GM12878 (cell line): ENCODE measurements at regions not wholly inside any gene's neighbourhood (a gene's known extent, or its start where the extent isn't known, plus 50 kb on each side); places are given as distances from the start of the nearest gene placed in this dataset.
"Not testable (repeated sequence)": the region's sequence is repeated elsewhere in the genome, so short reads cannot be mapped to it uniquely, and the experiment has no call there.

Source experiments
- ATAC-seq: fragments of 200-7000 bp; cut with Tn5 transposase; 3 replicates; pipeline ENCODE4 v1.9.1; 2020; ENCODE audit warnings: mild to moderate bottlenecking, moderate library complexity
- BruUV-seq: library from RNA; stranded (reverse); fragments of 400-500 nt; replicated peaks from 2 replicates; lab custom pipeline; 2021; lab: Mats Ljungman, UMichigan
- CTCF ChIA-PET: fragments of 300-600 bp; sonication (Branson Sonifier 250); formaldehyde crosslinking; extraction: SDS; loops from one replicate; lab custom pipeline; 2021; ENCODE audit warnings: inconsistent platforms; lab: Yijun Ruan, JAX
- POLR2A ChIA-PET: fragments of 350-600 bp; formaldehyde crosslinking; extraction: SDS; loops from one replicate; lab custom pipeline; 2021; ENCODE audit warnings: inconsistent platforms; lab: Charles Lee
- RAD21 ChIA-PET: fragments of 300-600 bp; sonication (Branson Sonifier 250); formaldehyde crosslinking; loops from one replicate; lab custom pipeline; 2023; ENCODE audit warnings: antibody characterized with exemption; ENCODE audit not compliant: unreplicated experiment; lab: Charles Lee
- SMC1A ChIA-PET: fragments of 300-600 bp; sonication (Branson Sonifier 250); formaldehyde crosslinking; loops from one replicate; lab custom pipeline; 2023; ENCODE audit not compliant: unreplicated experiment, uncharacterized antibody; lab: Charles Lee
- DNase-seq: peaks from one replicate; pipeline ENCODE4 v3.0.0-alpha.2; 2011; ENCODE audit warnings: low read depth, low spot score
- FAIRE-seq: peaks from 3 replicates; lab custom pipeline; 2011; peaks lifted over from hg19 to GRCh38; lab: Jason Lieb, UNC
- H2AFZ ChIP-seq: 2 replicates; pipeline ENCODE4 v1.6.0; 2011; ENCODE audit warnings: low read depth, low read length, control low read depth; ENCODE audit not compliant: control insufficient read depth
- H3K27ac ChIP-seq: 2 replicates; pipeline ENCODE4 v1.5.1; 2011; ENCODE audit warnings: control low read depth; ENCODE audit not compliant: control insufficient read depth, insufficient read depth
- H3K27me3 ChIP-seq, 2 experiments: replicated peaks in 1 of 2; 2 replicates each; pipeline versions ENCODE4 v1.6.0 to v1.6.1; 2011; ENCODE audit warnings: low read length in 1 of 2; ENCODE audit not compliant: control insufficient read depth in 2 of 2, insufficient read depth in 2 of 2
- H3K36me3 ChIP-seq, 2 experiments: 2 replicates each; pipeline ENCODE4 v1.5.1; 2011; ENCODE audit warnings: low read length in 1 of 2; ENCODE audit not compliant: control insufficient read depth in 2 of 2, insufficient read depth in 2 of 2
- H3K4me1 ChIP-seq: 2 replicates; pipeline ENCODE4 v1.6.1; 2011; ENCODE audit warnings: mild to moderate bottlenecking, low read length, moderate library complexity, mixed read lengths; ENCODE audit not compliant: control insufficient read depth, insufficient read depth
- H3K4me2 ChIP-seq: 2 replicates; pipeline ENCODE4 v1.6.0; 2011; ENCODE audit warnings: control low read depth; ENCODE audit not compliant: control insufficient read depth, insufficient read depth
- H3K4me3 ChIP-seq: fragments of 200-600 bp; sonication (generic); 2 replicates; pipeline ENCODE4 v1.5.1; 2016
- H3K79me2 ChIP-seq: 2 replicates; pipeline ENCODE4 v1.6.0; 2011; ENCODE audit warnings: low read length; ENCODE audit not compliant: control insufficient read depth, insufficient read depth
- H3K9ac ChIP-seq: 2 replicates; pipeline ENCODE4 v1.8.0; 2011; ENCODE audit warnings: low read length, control low read depth, mixed read lengths; ENCODE audit not compliant: control insufficient read depth, insufficient read depth
- H3K9me3 ChIP-seq: replicated peaks from 3 replicates; pipeline ENCODE4 v1.5.1; 2011; ENCODE audit warnings: mild to moderate bottlenecking, low read length; ENCODE audit not compliant: control insufficient read depth, insufficient read depth
- H4K20me1 ChIP-seq: 2 replicates; pipeline ENCODE4 v1.6.0; 2011; ENCODE audit not compliant: control insufficient read depth, insufficient read depth
- CBFB ChIP-seq: IDR thresholded peaks from 2 replicates; pipeline ENCODE4 v1.6.1; 2016; ENCODE audit warnings: antibody characterized with exemption, low read depth
- CEBPB ChIP-seq, 2 experiments: fragments of 150-350 bp in 1 of 2; IDR thresholded peaks; 2 replicates each; pipeline ENCODE4 v1.6.1; 2012 to 2014; ENCODE audit warnings: low read depth in 2 of 2, low read length in 2 of 2, borderline replicate concordance in 1 of 2, inconsistent platforms in 1 of 2
- TCF12 ChIP-seq: IDR thresholded peaks from 2 replicates; pipeline ENCODE4 v1.6.1; 2011; ENCODE audit warnings: low read depth, mild to moderate bottlenecking, low read length
- ZSCAN29 ChIP-seq: fragments of 450-650 bp; IDR thresholded peaks from 2 replicates; pipeline ENCODE4 v1.6.1; 2017; ENCODE audit warnings: mild to moderate bottlenecking, moderate library complexity
- WGBS: methylation state at CpG from one replicate; pipeline ENCODE4 v1.1.6; 2016; ENCODE audit warnings: low lambda C conversion rate; ENCODE audit not compliant: insufficient replicate concordance, insufficient coverage; ENCODE audit errors: missing lambda C conversion rate; 5-methylcytosine and 5-hydroxymethylcytosine counted together
- in situ Hi-C: fragments of 300-500 bp; cut with MboI; formaldehyde crosslinking; loops from 9 replicates; pipeline ENCODE4 v1.14.3; 2018; ENCODE audit warnings: mixed read lengths
- intact Hi-C: fragments of 100-400 bp; cut with micrococcal nuclease; formaldehyde crosslinking; loops from one replicate; pipeline ENCODE4 v1.14.2; 2022; ENCODE audit not compliant: unreplicated experiment
- TF ChIP-seq, protein P1 (sequence below): IDR thresholded peaks from 2 replicates; pipeline ENCODE4 v1.6.1; 2012; ENCODE audit warnings: improper control_type of control experiment, low read depth, low read length; ENCODE audit not compliant: insufficient replicate concordance

DNA sequence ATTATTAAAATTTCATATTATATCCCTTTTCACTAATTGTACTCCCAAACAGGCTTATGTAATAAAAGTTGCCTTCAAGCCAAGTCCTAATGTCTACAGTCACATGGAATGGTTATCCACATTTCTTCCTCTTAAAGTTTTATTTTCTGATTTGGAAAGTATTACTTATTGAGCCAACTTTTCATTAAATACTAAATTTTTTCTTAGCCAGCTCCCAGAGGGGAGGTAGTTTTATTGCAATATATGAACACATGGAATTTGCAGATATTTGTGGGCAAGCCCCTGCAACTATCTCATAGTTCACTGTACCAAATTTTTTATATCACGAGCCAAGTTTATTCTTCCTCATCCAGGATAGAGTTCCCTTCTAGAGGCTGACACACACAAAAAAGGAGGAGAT is 332.8 kb upstream of the PTGER4 start:
- Histone ChIP-seq H2AFZ (no peak overlapping the region), H3K79me2 (no peaks in the 10 kb centered on the region), H3K4me1 (no peaks in the 10 kb centered on the region), H3K36me3 (no peaks in the 10 kb centered on the region), H3K9ac (no peak overlapping the region), H3K9me3 (no peaks in the 10 kb centered on the region; the same call in 2 of the 3 replicates), H3K27ac (no peak overlapping the region), H3K4me3 (no peak overlapping the region), H3K4me2 (no peak overlapping the region), H3K27me3 (no peaks in the 10 kb centered on the region; a peak in 1 of 4 replicates), H4K20me1 (no peaks in the 10 kb centered on the region)
- TF ChIP-seq CEBPB (IDR thresholded peaks at IDR 0.05; ENCODE audit: borderline replicate concordance in 1 of 2, low read depth in 2 of 2, low read length in 2 of 2), result no peak
- TF ChIP-seq TCF12, result no peak
- TF ChIP-seq, protein P1, sequence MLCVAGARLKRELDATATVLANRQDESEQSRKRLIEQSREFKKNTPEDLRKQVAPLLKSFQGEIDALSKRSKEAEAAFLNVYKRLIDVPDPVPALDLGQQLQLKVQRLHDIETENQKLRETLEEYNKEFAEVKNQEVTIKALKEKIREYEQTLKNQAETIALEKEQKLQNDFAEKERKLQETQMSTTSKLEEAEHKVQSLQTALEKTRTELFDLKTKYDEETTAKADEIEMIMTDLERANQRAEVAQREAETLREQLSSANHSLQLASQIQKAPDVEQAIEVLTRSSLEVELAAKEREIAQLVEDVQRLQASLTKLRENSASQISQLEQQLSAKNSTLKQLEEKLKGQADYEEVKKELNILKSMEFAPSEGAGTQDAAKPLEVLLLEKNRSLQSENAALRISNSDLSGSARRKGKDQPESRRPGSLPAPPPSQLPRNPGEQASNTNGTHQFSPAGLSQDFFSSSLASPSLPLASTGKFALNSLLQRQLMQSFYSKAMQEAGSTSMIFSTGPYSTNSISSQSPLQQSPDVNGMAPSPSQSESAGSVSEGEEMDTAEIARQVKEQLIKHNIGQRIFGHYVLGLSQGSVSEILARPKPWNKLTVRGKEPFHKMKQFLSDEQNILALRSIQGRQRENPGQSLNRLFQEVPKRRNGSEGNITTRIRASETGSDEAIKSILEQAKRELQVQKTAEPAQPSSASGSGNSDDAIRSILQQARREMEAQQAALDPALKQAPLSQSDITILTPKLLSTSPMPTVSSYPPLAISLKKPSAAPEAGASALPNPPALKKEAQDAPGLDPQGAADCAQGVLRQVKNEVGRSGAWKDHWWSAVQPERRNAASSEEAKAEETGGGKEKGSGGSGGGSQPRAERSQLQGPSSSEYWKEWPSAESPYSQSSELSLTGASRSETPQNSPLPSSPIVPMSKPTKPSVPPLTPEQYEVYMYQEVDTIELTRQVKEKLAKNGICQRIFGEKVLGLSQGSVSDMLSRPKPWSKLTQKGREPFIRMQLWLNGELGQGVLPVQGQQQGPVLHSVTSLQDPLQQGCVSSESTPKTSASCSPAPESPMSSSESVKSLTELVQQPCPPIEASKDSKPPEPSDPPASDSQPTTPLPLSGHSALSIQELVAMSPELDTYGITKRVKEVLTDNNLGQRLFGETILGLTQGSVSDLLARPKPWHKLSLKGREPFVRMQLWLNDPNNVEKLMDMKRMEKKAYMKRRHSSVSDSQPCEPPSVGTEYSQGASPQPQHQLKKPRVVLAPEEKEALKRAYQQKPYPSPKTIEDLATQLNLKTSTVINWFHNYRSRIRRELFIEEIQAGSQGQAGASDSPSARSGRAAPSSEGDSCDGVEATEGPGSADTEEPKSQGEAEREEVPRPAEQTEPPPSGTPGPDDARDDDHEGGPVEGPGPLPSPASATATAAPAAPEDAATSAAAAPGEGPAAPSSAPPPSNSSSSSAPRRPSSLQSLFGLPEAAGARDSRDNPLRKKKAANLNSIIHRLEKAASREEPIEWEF, result no peak
- TF ChIP-seq CBFB, result no peak
- no peak for TF ChIP-seq ZSCAN29
- BruUV-seq, result no TSS peak
- ChIA-PET RAD21 (no interaction called here), POLR2A (no interaction called here), CTCF (no interaction called here), SMC1A (no interaction called here)
- DNase-seq (no peak), ATAC-seq (no peak), FAIRE-seq (no peak)
- in situ Hi-C loops (no loop called here), intact Hi-C loops (no loop called here)
- 30% methylated on average over 1 of the region's 1 CpG for WGBS

DNA sequence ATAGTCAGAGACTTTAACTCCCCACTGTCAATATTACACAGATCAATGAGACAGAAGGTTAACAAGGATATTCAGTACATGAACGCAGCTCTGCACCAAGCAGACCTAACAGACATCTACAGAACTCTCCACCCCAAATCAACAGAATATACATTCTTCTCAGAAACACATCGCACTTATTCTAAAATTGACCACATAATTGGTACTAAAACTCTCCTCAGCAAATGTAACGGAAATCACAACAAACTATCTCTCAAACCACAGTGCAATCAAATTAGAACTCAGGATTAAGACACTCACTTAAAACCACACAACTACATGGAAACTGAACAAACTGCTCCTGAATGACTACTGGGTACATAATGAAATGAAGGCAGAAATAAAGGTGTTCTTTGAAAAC is 341.3 kb upstream of the PTGER4 start:
- ATAC-seq, RAD21 ChIA-PET, BruUV-seq, SMC1A ChIA-PET, H3K27ac ChIP-seq, H3K4me2 ChIP-seq, intact Hi-C loops, H3K9me3 ChIP-seq, H3K4me1 ChIP-seq, H3K79me2 ChIP-seq, FAIRE-seq, H3K4me3 ChIP-seq, H3K27me3 ChIP-seq, H3K36me3 ChIP-seq, POLR2A ChIA-PET, DNase-seq, H3K9ac ChIP-seq, H2AFZ ChIP-seq, in situ Hi-C loops, H4K20me1 ChIP-seq, CTCF ChIA-PET: not testable (repeated sequence)
- 57% methylated on average over 3 of the region's 3 CpGs for WGBS
